Activated naive CD4-positive, alpha-beta T cell treated with anti-CD3 and anti-CD28 coated beads, Interleukin-2, amount 50 U/mL, for 24 hours (primary cell): ENCODE measurements at regions not wholly inside any gene's neighbourhood (a gene's known extent, or its start where the extent isn't known, plus 50 kb on each side); places are given as distances from the start of the nearest gene placed in this dataset.

Experiments
- H3K27ac Mint-ChIP-seq: one replicate; pipeline ENCODE4 v1.8.0; 2021; ENCODE audit warnings: mild to moderate bottlenecking, mixed read lengths
- H3K27me3 Mint-ChIP-seq: one replicate; pipeline ENCODE4 v1.8.0; 2021; ENCODE audit warnings: mixed read lengths
- H3K36me3 Mint-ChIP-seq: one replicate; pipeline ENCODE4 v1.8.0; 2021; ENCODE audit warnings: mixed read lengths
- H3K4me1 Mint-ChIP-seq: one replicate; pipeline ENCODE4 v1.8.0; 2021; ENCODE audit warnings: mixed read lengths
- H3K4me3 Mint-ChIP-seq: one replicate; pipeline ENCODE4 v1.8.0; 2021; ENCODE audit warnings: mild to moderate bottlenecking, mixed read lengths
- H3K9me3 Mint-ChIP-seq: one replicate; pipeline ENCODE4 v1.8.0; 2021; ENCODE audit warnings: mixed read lengths

GRCh38 chr6:21965953-21966539 is 330.8 kb downstream of the PRL start:
- Mint-ChIP-seq H3K36me3 (no peaks in the 10 kb centered on the region), H3K9me3 (no peaks in the 10 kb centered on the region), H3K4me1 (no peaks in the 10 kb centered on the region), H3K4me3 (no peak overlapping the region), H3K27ac (no peak overlapping the region), H3K27me3 (peaks cover 2% of the 10 kb centered on the region)

- Mint-ChIP-seq H3K9me3 (no peaks in the 10 kb centered on the region), H3K27ac (no peak overlapping the region), H3K36me3 (no peaks in the 10 kb centered on the region), H3K4me1 (no peaks in the 10 kb centered on the region), H3K27me3 (peaks cover 2% of the 10 kb centered on the region), H3K4me3 (no peak overlapping the region)
These were observed 329.5 kb downstream of the PRL start for GRCh38 chr6:21967056-21967974.

GRCh38 chr6:21968411-21968810 is 328.4 kb downstream of the PRL start:
- no peaks in the 10 kb centered on the region for H3K9me3 Mint-ChIP-seq
- H3K4me3 Mint-ChIP-seq: no peak overlapping the region

GRCh38 chr6:21969192-21969591 is 327.6 kb downstream of the PRL start:
- Mint-ChIP-seq H3K27ac (no peak overlapping the region), H3K36me3 (no peaks in the 10 kb centered on the region), H3K4me1 (no peaks in the 10 kb centered on the region), H3K27me3 (peaks cover 2% of the 10 kb centered on the region), H3K9me3 (no peaks in the 10 kb centered on the region), H3K4me3 (no peak overlapping the region)

More at GRCh38 chr6:21968411-21968810, 328.4 kb downstream of the PRL start:
- H3K27ac Mint-ChIP-seq: no peak overlapping the region
- peaks cover 2% of the 10 kb centered on the region for H3K27me3 Mint-ChIP-seq
- no peaks in the 10 kb centered on the region for H3K36me3 Mint-ChIP-seq
- H3K4me1 Mint-ChIP-seq: no peaks in the 10 kb centered on the region

- Mint-ChIP-seq H3K27me3 (peaks cover 2% of the 10 kb centered on the region), H3K36me3 (no peaks in the 10 kb centered on the region), H3K4me3 (no peak overlapping the region), H3K27ac (no peak overlapping the region), H3K4me1 (no peaks in the 10 kb centered on the region), H3K9me3 (no peaks in the 10 kb centered on the region)
These were observed 326.1 kb downstream of the PRL start for GRCh38 chr6:21970569-21971300.

- no peak overlapping the region for H3K4me3 Mint-ChIP-seq
These were observed 325.3 kb downstream of the PRL start for GRCh38 chr6:21971541-21971940.

GRCh38 chr6:21972516-21972915 is 324.3 kb downstream of the PRL start:
- H3K4me3 Mint-ChIP-seq: no peak overlapping the region
- H3K27me3 Mint-ChIP-seq: no peaks in the 10 kb centered on the region
- no peaks in the 10 kb centered on the region for H3K9me3 Mint-ChIP-seq
- no peaks in the 10 kb centered on the region for H3K4me1 Mint-ChIP-seq
- H3K27ac Mint-ChIP-seq: no peak overlapping the region
- no peaks in the 10 kb centered on the region for H3K36me3 Mint-ChIP-seq

More at GRCh38 chr6:21971541-21971940, 325.3 kb downstream of the PRL start:
- no peaks in the 10 kb centered on the region for H3K36me3 Mint-ChIP-seq
- H3K27ac Mint-ChIP-seq: no peak overlapping the region
- H3K4me1 Mint-ChIP-seq: no peaks in the 10 kb centered on the region
- no peaks in the 10 kb centered on the region for H3K9me3 Mint-ChIP-seq
- H3K27me3 Mint-ChIP-seq: peaks cover 2% of the 10 kb centered on the region

GRCh38 chr6:21977346-21977745 is 319.5 kb downstream of the PRL start:
- H3K4me3 Mint-ChIP-seq: no peak overlapping the region
- H3K27me3 Mint-ChIP-seq: no peaks in the 10 kb centered on the region
- H3K9me3 Mint-ChIP-seq: peaks cover 5% of the 10 kb centered on the region
- H3K27ac Mint-ChIP-seq: no peak overlapping the region
- no peaks in the 10 kb centered on the region for H3K36me3 Mint-ChIP-seq
- H3K4me1 Mint-ChIP-seq: no peaks in the 10 kb centered on the region

GRCh38 chr6:21981235-21981833 is 315.5 kb downstream of the PRL start:
- Mint-ChIP-seq H3K36me3 (no peaks in the 10 kb centered on the region), H3K9me3 (peaks cover 5% of the 10 kb centered on the region), H3K27me3 (no peaks in the 10 kb centered on the region), H3K27ac (no peak overlapping the region), H3K4me3 (no peak overlapping the region), H3K4me1 (no peaks in the 10 kb centered on the region)

GRCh38 chr6:21984135-21984534 is 312.7 kb downstream of the PRL start:
- H3K4me1 Mint-ChIP-seq: peaks cover 14% of the 10 kb centered on the region
- no peaks in the 10 kb centered on the region for H3K36me3 Mint-ChIP-seq
- H3K9me3 Mint-ChIP-seq: peaks cover 5% of the 10 kb centered on the region
- peaks cover 1% of the 10 kb centered on the region for H3K27me3 Mint-ChIP-seq
- no peak overlapping the region for H3K4me3 Mint-ChIP-seq
- no peak overlapping the region for H3K27ac Mint-ChIP-seq

- no peaks in the 10 kb centered on the region for H3K36me3 Mint-ChIP-seq
- peaks cover 14% of the 10 kb centered on the region for H3K4me1 Mint-ChIP-seq
- peaks cover 1% of the 10 kb centered on the region for H3K27me3 Mint-ChIP-seq
- no peak overlapping the region for H3K27ac Mint-ChIP-seq
- peaks cover 5% of the 10 kb centered on the region for H3K9me3 Mint-ChIP-seq
- H3K4me3 Mint-ChIP-seq: no peak overlapping the region
These were observed 312.3 kb downstream of the PRL start for GRCh38 chr6:21984561-21984960.

- H3K27me3 Mint-ChIP-seq: peaks cover 4% of the 10 kb centered on the region
- no peak overlapping the region for H3K4me3 Mint-ChIP-seq
- H3K4me1 Mint-ChIP-seq: peaks cover 14% of the 10 kb centered on the region
- H3K36me3 Mint-ChIP-seq: no peaks in the 10 kb centered on the region
- no peak overlapping the region for H3K27ac Mint-ChIP-seq
- peaks cover 4% of the 10 kb centered on the region for H3K9me3 Mint-ChIP-seq
These were observed 310.9 kb downstream of the PRL start for GRCh38 chr6:21985904-21986303.

GRCh38 chr6:21986703-21987102 is 310.1 kb downstream of the PRL start:
- Mint-ChIP-seq H3K36me3 (no peaks in the 10 kb centered on the region), H3K4me3 (no peak overlapping the region), H3K27me3 (peaks cover 4% of the 10 kb centered on the region), H3K9me3 (no peaks in the 10 kb centered on the region), H3K4me1 (peaks cover 14% of the 10 kb centered on the region), H3K27ac (no peak overlapping the region)

- Mint-ChIP-seq H3K4me1 (peaks cover 14% of the 10 kb centered on the region), H3K4me3 (no peak overlapping the region), H3K9me3 (no peaks in the 10 kb centered on the region), H3K27me3 (peaks cover 4% of the 10 kb centered on the region), H3K27ac (no peak overlapping the region), H3K36me3 (no peaks in the 10 kb centered on the region)
These were observed 309.3 kb downstream of the PRL start for GRCh38 chr6:21987501-21987957.

GRCh38 chr6:21990577-21990976 is 306.3 kb downstream of the PRL start:
- H3K4me3 Mint-ChIP-seq: no peak overlapping the region
- peaks cover 14% of the 10 kb centered on the region for H3K4me1 Mint-ChIP-seq
- H3K9me3 Mint-ChIP-seq: no peaks in the 10 kb centered on the region
- H3K36me3 Mint-ChIP-seq: no peaks in the 10 kb centered on the region
- peaks cover 13% of the 10 kb centered on the region for H3K27me3 Mint-ChIP-seq
- no peak overlapping the region for H3K27ac Mint-ChIP-seq
